GM12872 (cell line): ENCODE measurements at regions not wholly inside any gene's neighbourhood (a gene's known extent, or its start where the extent isn't known, plus 50 kb on each side); places are given as distances from the start of the nearest gene placed in this dataset.

Experiments
- CTCF ChIP-seq: IDR thresholded peaks from 3 replicates; pipeline ENCODE4 v1.5.1; 2011; ENCODE audit warnings: low read depth, mild to moderate bottlenecking, low read length, moderate library complexity; ENCODE audit not compliant: insufficient read depth

GRCh38 chr2:187715590-187715989, 161.4 kb upstream of the TFPI start:
- TF ChIP-seq CTCF, result no peak

GRCh38 chr2:187716301-187716700, 162.1 kb upstream of the TFPI start:
- no peak for TF ChIP-seq CTCF

GRCh38 chr2:187718092-187718491, 163.9 kb upstream of the TFPI start:
- no peak for TF ChIP-seq CTCF

GRCh38 chr2:187719510-187719909, 165.3 kb upstream of the TFPI start:
- no peak for TF ChIP-seq CTCF

DNA sequence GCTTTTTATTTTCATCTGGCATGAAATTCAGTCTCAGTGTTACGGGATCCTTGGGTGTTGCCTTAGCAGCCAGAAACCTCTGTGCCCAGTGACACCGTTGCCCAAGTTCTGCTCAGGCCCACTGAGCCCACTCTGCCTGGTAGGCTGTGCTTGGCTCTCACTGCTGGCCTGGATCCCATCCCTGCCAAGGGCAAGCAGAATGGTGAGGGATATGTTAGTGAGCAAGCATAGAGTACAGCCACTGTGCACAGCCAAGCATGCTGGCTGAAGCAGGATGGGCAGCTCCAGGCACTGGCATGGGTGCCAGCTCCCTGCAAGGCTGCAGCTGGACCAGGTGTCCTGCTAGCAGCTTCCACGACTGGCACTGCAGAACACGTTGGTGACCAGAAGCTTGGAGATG, 194.7 kb upstream of the TFPI start:
- no peak for TF ChIP-seq CTCF

GRCh38 chr2:187749804-187750431, 195.7 kb upstream of the TFPI start:
- TF ChIP-seq CTCF, result no peak

DNA sequence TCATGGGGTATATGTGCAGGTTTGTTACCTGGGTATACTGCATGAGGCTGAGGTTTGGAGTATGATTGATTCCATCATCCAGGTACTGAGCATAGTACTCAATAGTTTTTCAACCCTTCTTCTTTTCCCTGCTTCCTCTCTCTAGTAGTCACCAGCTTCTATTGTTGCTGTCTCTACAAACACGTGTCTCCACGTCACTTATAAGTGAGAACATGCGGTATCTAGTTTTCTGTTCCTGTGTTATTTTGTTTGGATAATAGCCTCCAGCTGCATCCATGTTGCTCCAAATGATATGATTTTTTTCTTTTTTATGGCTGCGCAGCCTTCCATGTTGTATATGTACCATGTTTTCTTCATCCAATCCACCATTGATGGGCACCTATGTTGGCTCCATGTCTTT, 214.8 kb upstream of the TFPI start:
- no peak for TF ChIP-seq CTCF
